NCI-H2029 treated with DMSO at 0.1 percent for 48 hours (cell line): ENCODE measurements at regions not wholly inside any gene's neighbourhood (a gene's known extent, or its start where the extent isn't known, plus 50 kb on each side); places are given as distances from the start of the nearest gene placed in this dataset.
A peak's percentile ranks its signal among the peaks of the same experiment; 100 is the strongest.

Experiments
- DNase-seq: peaks from one replicate; lab custom pipeline; 2025; lab: John Stamatoyannopoulos, UW

DNA sequence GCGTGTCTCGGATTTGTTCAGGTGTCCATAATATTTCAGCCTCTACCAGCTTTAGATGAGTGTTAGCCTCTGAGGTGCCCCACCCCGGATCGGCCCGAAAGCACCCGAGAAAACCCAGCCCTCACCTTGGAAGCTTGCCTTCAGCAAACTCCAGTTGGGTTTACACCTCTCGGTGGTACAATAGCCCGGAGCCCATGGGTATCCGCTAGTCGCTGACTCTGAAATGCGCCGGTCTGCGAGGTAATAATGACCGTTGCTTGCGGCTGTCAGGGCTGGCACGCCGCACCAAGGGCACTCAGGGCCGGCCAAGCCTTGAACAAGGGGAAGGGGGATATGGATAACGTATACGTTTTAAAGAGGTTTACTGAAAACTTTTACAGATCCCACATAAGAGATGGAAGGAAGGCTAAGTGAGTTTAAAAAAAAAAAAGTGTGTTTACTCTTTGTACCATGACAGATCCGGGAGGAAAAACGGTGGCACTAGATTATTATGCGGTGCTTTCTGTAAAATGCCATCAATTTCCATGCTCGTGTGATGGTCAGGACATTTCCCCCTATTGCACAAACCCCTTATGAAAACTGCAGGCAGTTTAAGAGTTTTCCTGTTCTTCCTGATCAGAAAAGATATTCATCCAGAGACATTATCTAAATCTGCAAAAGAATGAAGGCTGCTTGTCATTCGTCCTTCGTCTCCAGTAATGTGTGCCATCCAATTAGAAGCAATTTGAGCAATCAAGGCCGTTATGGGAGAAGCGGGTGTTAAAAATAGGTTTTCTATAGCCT lies 124.2 kb downstream of the TMEM161B start:
- DNase-seq = no peak

DNA sequence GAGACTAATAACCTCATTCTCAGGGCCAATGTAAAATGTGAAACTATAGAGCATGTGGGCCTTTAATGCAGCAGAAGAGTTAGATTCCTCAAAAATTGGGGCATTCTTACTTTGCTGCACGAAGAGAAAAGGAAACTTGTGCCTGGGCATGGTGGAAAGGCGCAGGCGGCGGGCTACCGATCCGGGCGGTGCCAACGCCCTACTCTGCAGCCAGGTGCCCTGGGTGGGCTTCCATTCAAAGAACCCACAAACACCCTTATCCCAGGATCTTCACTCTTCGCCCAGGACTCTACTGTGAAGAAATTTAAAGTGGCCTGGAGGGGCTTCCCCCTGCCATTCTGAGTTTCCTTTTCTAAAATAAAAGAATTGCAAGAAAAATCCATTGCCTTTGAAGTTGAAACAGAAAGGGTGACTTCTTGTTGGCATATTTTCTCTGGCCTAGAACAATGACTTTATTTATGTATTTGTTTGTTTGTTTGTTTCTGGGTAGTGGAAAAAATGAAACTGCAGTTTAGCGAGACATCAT lies 124.9 kb downstream of the TMEM161B start:
- DNase-seq = no peak

DNA sequence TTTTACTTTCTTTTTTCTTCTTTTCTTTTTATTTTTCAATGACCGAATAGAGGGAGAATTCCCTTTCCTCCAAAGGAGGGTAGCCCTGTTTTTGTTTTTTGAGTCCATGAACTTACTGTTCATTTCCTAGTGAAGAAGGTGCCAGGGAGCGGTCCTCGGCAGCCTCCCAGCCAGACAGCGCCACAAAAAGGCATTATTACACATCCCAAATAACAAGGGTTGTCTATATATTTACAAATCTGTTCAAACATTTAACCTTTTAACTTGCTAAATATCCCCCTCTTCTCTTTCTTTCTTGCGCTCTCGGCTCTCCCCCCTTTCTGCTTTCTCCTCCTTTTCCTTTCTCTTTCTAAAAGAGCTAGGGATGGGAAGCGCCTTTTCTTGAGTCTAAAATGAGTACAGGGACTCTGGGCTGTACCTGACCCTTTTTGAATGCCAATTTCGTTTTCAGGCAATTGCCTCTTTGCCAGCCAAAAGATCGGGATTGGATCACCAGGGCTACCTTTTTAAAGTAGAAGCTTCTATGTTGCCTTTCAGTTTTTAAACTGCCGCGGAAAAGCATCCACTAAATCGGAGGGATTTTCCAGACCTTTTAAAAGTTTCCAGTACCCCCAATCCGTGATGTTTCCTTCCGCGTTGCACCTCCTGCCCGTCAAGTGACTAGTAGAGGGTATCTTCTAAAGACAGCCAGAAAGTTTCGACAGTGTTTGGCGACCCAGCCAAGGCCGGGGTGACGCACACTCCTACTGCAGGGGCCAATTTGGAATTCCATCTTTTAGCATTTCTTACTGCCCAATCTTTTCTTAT lies 125.6 kb downstream of the TMEM161B start:
- no peak for DNase-seq

DNA sequence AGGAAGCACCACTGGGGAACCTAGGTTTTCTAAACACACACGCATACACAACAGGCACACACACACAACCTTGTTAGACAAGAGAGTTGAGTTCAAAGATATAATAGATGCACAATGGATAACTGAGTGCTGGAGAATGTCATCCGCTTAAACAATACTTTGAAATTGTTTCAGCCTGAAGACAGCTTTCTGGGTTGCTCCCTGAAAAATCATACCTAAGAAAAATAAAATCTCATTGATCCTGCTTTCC lies 126.1 kb downstream of the TMEM161B start:
- DNase-seq = no peak

DNA sequence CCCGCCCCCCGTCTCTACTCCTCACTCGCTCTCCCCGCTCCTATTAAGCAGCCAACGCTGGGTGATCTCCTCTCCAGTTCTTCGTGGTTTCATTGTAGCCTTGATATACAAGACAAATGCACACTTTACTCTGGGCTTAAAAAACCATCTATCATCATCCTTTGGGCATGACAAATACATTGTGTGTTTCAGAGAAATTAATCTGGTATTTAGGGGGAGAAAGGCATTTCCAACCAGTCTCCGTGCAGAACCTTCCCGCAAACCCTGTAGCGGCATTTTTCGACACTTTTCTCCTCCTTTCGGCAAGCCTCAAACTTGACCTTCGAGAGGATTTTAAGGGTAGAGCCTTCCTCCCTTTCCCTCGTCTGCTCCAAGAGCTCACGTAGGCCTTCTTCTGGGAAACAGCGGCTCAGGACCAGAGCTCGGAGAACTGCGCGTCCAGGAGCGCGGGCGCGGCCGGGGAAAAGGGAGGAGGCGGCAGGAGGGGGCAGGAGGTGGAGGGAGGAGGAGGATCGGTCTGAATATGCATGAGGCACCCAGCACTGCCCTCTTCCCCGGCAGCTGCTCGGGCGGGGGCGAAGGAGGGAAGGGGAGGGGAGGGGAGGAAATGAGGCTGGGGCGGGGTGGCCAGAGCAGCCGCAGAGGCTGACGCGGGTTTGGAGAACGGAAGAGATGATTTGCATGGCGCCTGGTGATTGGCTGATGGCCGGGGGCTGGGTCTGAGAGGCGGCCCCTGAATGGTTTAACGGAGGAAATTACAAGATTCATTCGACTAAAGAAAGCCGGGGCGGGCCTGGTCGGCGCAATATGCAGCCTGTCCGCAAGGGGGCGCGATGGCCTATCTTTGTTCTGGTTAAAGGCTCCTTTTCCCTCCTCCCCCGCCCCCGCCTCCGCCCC lies 127.5 kb downstream of the TMEM161B start:
- peak; percentile 83 for DNase-seq

DNA sequence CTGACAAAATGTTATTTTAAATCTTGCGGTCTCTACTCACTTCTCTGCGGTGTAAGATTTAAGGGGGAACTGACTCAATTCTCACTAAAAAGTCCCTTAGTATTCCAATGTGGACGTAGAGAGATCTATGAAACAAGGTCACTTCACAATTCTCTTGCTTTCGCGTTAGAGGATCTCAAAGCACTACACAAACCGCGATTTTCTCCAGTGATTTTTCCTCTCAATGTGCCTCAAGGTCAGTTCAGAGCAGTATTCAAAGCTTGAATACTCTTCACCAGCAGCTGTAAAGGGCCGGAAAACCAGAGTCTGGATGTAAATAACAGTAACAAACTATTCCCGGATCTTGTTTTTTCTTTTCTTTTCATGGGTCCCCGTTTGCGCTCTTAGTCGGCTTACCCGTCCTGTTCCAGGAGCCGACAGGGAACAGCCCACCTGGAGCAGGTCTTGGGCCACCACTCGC lies 128.2 kb downstream of the TMEM161B start:
- no peak for DNase-seq

DNA sequence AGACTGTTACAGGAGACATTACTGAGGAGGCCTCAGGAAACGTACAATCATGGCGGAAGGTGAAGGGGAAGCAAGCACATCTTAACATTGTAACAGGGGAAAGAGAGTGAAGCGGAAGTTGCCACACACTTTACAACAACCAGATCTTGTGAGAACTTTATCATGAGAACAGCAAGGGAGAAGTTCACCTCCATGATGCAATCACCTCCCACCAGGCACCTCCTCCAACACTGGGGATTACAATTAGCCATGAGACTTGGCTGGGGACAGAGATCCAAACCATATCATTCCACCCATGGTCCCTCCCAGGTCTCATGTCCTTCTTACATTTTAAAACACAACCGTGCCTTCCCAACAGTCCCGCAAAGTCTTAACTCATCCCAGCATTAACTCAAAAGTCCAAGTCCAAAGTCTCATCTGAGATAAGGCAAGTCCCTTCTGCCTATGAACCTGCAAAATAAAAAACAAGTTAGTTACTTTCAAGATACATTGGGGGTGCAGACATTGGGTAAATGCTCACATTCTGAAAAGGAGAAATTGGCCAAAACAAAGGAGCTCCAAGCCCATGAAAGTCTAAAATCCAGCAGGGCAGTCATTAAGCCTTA lies 138.3 kb downstream of the TMEM161B start:
- no peak for DNase-seq

DNA sequence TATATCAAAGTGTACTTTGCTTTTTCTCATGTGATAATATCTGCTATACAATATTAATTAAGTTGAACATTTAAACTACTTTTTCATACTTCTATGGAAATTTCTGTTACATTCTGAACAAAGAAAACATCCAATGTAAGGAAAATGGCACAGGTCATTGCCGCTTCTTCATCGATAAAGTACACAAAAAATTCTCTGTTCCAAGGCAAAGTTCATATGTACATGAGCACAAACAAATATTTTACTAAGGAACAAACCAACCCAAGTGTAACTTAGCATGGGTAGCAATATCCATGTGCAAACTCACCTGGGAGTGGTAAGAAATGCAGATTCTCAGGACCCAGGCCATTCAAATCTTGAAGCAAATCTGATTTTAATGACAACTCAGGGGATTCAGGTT lies 139.8 kb downstream of the TMEM161B start:
- no peak for DNase-seq

DNA sequence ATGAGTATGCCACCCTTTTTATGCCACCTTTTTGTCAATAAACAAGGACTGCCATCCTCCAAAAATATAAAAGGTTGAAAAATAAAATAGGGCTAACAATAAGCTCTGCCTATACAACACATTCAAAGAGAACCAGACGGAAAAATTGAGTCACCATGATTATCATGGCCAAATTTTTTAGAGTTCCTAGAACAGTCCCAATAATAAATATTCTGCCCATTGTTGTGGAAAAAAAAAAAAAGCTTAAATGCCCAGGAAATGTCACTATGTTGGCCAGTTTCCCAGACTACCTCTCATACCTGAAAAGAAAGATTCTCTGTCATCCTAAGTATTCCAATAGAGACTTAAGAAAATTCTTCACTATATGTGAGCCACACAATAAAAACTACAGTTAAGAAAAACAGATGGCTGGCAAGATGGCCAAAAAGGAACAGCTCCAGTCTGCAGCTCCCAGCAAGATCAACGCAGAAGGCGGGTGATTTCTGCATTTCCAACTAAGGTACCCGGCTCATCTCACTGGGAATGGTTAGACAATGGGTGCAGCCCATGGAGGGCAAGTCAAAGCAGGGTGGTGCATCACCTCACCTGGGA lies 149.0 kb downstream of the TMEM161B start:
- DNase-seq = no peak

DNA sequence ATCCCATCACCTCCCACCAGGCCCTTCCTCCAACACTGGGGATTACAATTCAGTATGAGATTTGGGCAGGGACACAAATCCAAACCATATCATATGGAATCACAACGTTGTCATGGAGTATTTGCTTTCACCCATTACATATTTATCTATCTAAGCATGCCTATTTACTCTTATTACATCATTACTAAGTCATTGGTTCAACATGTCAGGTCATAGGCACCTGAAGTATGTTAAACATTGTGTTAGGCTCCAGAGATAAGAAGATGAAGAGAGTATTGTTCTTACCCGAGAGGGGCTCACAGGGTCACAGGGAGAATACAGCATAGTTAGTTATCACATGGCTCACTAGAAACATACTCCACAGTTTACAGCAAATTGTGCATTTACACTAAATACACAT lies 150.5 kb downstream of the TMEM161B start:
- no peak for DNase-seq

DNA sequence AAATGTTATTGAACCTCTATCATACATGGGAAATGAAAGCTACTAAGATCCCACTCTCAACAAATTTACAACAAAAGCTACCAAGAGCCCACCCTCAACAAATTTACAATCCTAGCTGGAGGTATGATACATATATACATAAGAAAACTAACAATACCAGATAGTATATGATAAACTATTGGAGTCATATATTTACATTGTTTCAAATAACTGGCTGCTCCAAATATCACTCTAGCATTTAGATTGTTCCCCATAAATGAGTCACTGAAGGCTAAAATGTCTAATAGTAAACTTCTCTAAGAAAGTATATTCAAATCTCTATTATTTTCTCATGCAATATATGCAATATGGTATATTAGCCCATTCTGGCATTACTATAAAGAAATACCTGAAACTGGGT lies 151.1 kb downstream of the TMEM161B start:
- DNase-seq = no peak

DNA sequence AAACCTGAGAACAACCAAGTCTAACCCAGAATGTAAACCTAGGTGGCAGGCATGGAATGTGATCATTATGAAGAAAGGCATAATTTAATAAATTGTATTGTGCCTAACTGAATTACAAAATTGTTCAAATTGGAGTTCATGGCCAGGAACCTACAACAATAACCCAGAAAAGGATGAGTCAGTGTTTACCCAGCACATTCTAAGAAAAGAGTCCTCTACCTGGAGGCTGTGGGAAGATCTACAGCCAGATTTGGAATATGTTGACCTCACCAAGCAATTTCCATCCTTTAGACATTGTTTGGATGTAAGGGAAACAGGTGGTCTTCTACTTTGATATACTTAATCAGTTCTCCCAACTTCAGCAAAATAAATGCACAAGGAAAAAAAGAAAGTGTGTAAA lies 152.2 kb downstream of the TMEM161B start:
- DNase-seq = no peak

DNA sequence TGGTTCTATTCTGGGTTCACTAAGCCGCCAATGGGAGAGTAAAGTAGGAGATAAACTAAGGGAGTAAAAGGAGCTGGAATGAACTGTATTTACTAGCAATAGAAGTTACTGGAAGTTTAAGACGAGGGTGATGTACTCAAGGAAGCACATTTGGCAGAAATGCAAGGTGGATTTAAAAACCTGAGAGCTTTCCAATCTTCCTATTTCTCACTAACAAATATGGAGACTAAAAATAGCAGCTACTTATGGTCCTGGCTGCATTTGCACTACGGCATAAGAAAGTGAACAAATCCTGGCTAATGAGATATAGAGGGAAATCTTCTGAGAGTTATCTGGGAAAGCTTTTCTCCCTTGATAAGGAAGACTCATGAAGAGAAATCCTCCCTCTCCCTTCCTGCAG lies 153.4 kb downstream of the TMEM161B start:
- DNase-seq = no peak

DNA sequence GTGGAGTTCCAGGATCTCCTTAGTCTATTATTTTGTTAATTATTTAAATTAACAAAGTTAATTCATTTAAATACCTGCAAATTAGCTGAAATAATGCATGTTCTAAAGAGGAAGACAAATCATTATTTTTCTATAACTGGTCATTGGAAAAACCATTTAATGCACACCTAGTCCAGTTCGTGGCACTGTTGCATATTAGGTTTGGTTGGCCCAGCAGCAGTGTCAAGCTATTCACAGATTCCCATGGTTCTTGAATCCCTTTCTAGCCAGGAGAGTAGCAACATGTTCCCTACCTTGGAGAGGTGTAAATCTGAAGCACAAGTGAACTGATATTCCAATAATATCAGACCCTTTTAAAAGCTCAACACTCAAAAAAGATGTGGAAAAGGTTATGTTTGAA lies 155.2 kb downstream of the TMEM161B start:
- no peak for DNase-seq

DNA sequence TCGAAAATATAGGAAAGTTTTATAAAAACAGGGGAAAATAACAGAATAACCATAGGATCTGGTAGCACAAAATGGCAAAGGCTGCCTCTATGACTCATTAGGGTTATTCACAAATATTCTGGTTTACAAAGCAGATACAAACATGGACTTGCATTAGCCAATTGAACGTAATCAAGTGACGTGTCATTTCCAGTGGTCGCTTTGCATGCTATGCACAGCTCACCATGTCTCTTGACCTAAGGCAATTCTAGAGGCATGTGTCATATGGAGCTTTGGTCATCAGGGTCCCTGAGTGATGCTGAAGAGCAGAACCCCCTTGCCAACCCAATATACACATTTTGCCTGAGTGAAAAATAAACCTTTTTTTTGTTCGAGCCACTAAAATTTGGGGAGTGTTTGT lies 158.8 kb downstream of the TMEM161B start:
- no peak for DNase-seq

DNA sequence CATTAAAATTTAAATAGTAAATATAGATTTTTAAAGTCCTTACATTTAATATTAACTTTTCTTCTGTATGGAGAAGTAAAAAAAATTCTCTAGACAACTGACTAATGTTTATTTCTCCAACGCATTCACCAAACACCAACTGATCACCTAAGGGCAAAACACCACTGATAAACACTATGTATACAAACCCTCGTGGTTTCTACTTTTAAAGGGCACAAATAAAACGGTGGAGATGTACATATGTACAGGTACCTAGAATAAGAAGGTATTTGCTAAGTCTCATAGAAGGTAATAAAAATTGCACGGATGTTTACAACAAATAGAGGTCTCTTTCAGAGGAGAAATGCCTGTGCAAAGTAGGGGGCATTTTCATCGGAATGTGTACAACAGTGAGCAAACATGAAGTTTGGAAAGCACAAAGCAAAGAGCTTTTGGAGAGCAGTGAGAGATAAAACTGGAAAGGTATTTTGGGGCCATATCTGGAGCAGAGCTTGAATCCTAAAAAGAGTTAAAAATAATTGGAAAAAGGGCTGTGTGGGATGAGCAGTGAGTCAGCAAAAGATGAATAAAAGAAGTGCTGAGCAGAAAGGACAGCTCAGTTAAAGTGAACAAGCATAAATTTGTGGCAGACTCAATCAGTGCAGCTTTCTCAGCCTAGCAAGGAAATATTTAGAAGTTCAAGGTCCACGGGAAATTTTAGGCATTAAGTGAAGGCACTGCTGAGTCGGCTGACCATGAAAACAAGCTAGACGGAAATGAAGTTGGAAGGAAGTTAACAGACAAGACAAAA lies 160.0 kb downstream of the TMEM161B start:
- no peak for DNase-seq

DNA sequence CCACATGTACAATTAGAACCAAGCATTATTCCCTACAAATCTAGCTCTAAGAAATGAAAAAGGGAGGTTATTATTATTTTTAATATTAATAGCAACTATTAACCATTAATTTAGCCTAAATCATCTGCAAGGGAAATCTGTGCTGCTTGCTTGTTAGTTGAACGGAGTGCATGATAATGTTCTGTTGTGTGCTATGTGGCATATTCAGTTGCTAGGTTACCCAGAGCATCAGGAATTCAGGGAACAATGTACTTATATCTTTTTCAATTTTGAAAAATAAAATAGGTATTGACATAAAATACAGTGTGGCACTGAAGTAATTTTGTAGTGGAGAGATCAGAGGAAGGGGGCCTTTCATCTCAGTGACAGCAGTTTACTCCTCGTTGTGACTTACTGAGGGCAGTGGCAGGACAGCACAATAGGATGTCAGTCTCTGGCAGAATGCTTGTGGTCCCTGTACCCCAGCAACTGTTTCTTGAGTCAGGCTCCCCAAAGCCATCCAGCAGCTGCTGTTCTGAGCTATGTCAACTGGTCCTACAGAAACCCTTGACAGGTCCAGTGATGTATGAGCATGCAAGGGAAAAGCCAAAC lies 173.6 kb downstream of the TMEM161B start:
- no peak for DNase-seq

DNA sequence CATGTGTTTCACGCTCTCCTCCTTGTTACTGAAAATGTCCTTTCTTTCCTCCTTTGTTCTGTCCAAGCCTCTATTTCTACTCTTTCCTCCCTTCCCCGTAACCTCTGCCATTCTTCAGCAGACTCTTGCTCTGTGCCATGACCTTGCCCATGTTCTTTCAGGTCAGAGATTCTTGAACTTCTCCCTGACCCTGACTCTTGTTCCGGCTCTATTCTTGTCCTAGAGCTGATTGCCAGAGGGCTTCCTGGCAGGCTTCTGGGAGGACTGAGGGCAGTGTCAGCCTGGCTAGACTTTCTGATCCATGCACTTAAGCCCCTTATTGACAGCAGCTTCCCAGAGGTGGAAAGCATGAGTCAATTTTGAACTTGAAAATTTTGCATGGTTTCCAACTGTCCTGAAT lies 174.2 kb downstream of the TMEM161B start:
- DNase-seq = no peak

DNA sequence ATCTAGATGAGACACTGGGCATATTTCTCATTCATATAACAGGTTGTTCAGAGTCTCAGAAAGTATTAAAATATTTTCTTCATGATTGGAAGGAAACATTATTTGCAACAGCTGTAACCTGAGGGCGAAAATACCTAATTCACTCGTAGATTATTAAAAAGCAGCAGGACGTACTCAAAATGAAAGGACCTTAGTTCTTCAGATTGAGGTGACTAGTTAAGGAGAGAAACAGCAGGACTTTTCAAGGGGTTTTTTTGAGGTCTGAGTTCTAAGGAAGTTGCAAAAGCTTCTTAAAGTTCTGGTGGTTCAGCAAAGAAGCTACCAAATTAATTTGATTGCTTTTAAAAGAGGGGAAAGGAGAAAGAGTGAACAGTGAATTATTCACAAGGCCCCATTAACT lies 174.9 kb downstream of the TMEM161B start:
- no peak for DNase-seq

DNA sequence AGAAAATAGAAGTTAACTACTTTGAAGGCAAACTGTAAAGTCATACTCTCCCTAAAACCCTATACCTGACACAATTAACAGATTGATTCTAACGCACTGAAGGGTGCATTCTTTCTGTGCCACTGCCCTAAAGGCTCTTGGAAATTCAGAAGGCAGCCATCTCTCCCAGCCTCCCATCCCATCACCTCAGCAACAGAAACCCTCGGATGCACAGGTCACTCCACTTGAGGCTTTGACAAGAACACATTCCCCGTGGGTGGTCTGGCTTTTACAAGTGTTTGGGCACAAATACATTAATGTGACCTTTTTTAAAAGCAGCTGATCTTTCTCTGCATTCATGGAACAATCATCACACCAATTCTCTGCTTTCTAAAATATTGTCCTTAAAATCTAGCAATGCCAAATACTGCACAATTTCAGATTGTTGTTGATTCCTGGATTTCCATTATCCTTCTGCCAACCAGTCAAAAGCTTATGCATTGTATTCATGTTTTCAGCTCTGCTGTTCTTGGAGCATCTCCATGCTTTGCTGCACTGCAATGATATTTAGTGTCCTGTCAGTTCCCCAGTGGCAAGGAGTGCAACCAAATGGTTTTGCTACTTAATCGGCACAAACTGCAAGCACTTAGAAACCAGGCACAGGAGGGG lies 175.6 kb downstream of the TMEM161B start:
- DNase-seq = no peak
